RWPE2 (cell line): ENCODE measurements at regions not wholly inside any gene's neighbourhood (a gene's known extent, or its start where the extent isn't known, plus 50 kb on each side); places are given as distances from the start of the nearest gene placed in this dataset.

Experiments
- ATAC-seq: fragments of 200-7000 bp; cut with Tn5 transposase; 3 replicates; pipeline ENCODE4 v1.9.1; 2021; ENCODE audit warnings: low read depth
- DNase-seq: peaks from one replicate; pipeline ENCODE4 v3.0.0-alpha.2; 2020; ENCODE audit warnings: low spot score
- H3K27ac ChIP-seq: fragments of 450-650 bp; 2 replicates; pipeline ENCODE4 v1.5.1; 2017; ENCODE audit warnings: mild to moderate bottlenecking; ENCODE audit not compliant: poor library complexity, severe bottlenecking
- H3K27me3 ChIP-seq: fragments of 250-450 bp; sonication (Bioruptor Pico); 2 replicates; pipeline ENCODE4 v1.5.1; 2021; ENCODE audit warnings: mild to moderate bottlenecking, moderate library complexity; ENCODE audit not compliant: insufficient read depth, poor library complexity, severe bottlenecking
- H3K36me3 ChIP-seq: fragments of 250-450 bp; sonication (Bioruptor Pico); 2 replicates; pipeline ENCODE4 v1.5.1; 2020; ENCODE audit warnings: low read depth, mild to moderate bottlenecking, moderate library complexity
- H3K4me1 ChIP-seq: fragments of 250-450 bp; sonication (Bioruptor Pico); 2 replicates; pipeline ENCODE4 v1.5.1; 2021; ENCODE audit warnings: mild to moderate bottlenecking, moderate library complexity; ENCODE audit not compliant: insufficient read depth, poor library complexity, severe bottlenecking
- H3K4me3 ChIP-seq: fragments of 250-450 bp; sonication (Bioruptor Pico); 2 replicates; pipeline ENCODE4 v1.5.1; 2021; ENCODE audit warnings: mild to moderate bottlenecking, moderate library complexity; ENCODE audit not compliant: severe bottlenecking
- H3K9me3 ChIP-seq: fragments of 250-450 bp; sonication (Bioruptor Pico); 2 replicates; pipeline ENCODE4 v1.5.1; 2021; ENCODE audit warnings: mild to moderate bottlenecking, moderate library complexity; ENCODE audit not compliant: severe bottlenecking
- TF ChIP-seq, protein P1 (sequence below): fragments of 450-650 bp; IDR thresholded peaks from one replicate; pipeline ENCODE4 v1.5.1; 2017; ENCODE audit warnings: mild to moderate bottlenecking, moderate library complexity; ENCODE audit not compliant: poor library complexity, severe bottlenecking

DNA sequence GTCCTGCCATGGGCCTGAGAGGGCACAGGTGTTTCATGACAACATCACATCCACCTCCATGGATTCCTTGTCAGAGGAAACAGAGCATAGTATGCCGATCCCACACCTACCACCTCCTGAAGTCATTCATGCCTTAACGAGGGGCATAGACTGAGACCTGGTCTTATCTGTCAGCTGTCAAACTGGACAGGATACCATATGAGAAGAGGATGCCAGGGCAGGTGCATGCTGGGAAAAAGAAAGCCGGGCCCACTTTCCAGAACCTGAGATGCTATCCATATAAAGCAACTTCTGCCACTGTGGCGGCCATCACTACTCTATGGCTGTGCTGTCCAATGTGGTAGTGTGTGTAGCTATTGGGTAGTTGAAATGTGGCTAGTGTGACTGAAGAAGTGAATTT, 116.0 kb upstream of the SIX2 start:
- no peaks in the 10 kb centered on the region for H3K36me3 ChIP-seq
- TF ChIP-seq, protein P1, sequence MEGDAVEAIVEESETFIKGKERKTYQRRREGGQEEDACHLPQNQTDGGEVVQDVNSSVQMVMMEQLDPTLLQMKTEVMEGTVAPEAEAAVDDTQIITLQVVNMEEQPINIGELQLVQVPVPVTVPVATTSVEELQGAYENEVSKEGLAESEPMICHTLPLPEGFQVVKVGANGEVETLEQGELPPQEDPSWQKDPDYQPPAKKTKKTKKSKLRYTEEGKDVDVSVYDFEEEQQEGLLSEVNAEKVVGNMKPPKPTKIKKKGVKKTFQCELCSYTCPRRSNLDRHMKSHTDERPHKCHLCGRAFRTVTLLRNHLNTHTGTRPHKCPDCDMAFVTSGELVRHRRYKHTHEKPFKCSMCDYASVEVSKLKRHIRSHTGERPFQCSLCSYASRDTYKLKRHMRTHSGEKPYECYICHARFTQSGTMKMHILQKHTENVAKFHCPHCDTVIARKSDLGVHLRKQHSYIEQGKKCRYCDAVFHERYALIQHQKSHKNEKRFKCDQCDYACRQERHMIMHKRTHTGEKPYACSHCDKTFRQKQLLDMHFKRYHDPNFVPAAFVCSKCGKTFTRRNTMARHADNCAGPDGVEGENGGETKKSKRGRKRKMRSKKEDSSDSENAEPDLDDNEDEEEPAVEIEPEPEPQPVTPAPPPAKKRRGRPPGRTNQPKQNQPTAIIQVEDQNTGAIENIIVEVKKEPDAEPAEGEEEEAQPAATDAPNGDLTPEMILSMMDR: no peak
- no peaks in the 10 kb centered on the region for H3K9me3 ChIP-seq
- no peaks in the 10 kb centered on the region for H3K27me3 ChIP-seq
- peaks cover 10% of the 10 kb centered on the region for H3K4me1 ChIP-seq
- H3K27ac ChIP-seq: no peak overlapping the region
- ATAC-seq (no peak), DNase-seq (no peak)
- no peak overlapping the region for H3K4me3 ChIP-seq

DNA sequence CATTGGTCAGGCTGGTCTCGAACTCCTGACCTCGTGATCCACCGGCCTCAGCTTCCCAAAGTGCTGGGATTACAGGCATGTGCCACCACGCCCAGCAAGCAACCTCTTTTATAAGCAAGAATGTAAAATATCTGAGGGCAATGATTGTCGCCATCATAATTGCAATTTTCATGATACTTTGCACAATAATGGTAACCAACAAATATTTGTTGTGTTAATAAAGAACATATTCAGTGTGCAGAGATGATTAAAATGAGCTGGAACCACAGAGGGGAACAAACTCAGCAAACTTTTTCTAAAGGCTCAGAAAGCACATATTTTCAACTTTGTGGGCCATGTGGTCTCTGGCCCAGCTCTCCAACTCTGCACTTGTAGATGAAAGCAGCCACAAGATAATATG, 115.2 kb upstream of the SIX2 start:
- TF ChIP-seq, protein P1: no peak
- Histone ChIP-seq H3K36me3 (no peaks in the 10 kb centered on the region), H3K27me3 (no peaks in the 10 kb centered on the region), H3K4me3 (no peak overlapping the region), H3K27ac (no peak overlapping the region), H3K9me3 (no peaks in the 10 kb centered on the region), H3K4me1 (peaks cover 18% of the 10 kb centered on the region)
- ATAC-seq (no peak), DNase-seq (no peak)

DNA sequence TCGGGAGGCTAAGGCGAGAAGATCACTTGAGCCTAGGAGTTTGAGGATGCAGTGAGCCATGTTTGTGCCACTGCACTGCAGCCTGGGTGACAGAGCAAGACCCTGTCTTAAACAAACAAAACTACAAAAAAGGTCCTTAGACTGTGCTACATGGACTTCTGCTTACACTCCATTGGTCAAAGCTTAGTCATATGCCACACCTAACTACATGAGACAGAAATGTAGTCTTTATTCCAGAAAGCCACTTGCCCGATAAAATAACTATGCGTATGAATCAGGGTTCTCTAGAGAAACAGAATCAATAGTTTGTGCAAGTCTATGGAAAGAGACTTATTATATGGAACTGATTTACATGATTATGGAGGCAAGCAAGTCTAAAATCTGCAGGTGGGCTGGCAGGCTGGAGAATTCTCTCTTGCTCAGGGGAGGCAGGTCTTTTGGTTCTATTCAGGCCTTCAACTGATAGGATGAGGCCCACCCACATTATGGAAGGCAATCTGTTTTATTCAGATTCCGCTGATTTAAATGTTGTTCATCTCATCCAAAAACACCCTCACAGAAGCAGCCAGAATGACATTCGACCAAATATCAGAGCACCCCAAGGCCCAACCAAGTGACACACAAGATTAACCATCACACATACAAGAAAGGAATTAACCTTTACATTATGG, 114.4 kb upstream of the SIX2 start:
- H3K4me3 ChIP-seq: no peak overlapping the region
- H3K27me3 ChIP-seq: no peaks in the 10 kb centered on the region
- H3K4me1 ChIP-seq: peaks cover 20% of the 10 kb centered on the region
- DNase-seq (no peak), ATAC-seq (no peak)
- no peaks in the 10 kb centered on the region for H3K9me3 ChIP-seq
- no peaks in the 10 kb centered on the region for H3K36me3 ChIP-seq
- H3K27ac ChIP-seq: no peak overlapping the region
- TF ChIP-seq, protein P1: no peak

DNA sequence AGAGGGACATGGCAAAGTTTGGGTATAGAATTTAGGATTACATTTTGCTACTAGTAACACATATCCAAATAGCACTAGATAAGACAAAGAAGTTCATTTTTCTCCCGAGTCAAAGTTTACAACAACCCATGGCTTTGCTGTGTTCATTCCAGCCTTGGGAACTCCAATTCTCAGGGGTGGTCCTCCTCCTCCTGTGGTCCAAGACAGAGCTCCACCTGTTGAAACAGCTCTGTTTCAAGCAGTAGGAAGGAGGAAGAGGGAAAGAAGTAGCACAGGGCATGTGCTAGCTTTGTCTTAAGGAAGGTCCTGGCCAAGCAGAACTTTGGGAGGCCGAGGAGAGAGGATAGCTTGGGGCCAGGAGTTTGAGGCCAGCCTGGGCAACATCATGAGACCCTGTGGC, 113.8 kb upstream of the SIX2 start:
- H3K27ac ChIP-seq: no peak overlapping the region
- no peaks in the 10 kb centered on the region for H3K36me3 ChIP-seq
- ATAC-seq (no peak), DNase-seq (no peak)
- H3K4me1 ChIP-seq: peaks cover 20% of the 10 kb centered on the region
- no peak overlapping the region for H3K4me3 ChIP-seq
- TF ChIP-seq, protein P1: no peak
- no peaks in the 10 kb centered on the region for H3K27me3 ChIP-seq
- no peaks in the 10 kb centered on the region for H3K9me3 ChIP-seq

DNA sequence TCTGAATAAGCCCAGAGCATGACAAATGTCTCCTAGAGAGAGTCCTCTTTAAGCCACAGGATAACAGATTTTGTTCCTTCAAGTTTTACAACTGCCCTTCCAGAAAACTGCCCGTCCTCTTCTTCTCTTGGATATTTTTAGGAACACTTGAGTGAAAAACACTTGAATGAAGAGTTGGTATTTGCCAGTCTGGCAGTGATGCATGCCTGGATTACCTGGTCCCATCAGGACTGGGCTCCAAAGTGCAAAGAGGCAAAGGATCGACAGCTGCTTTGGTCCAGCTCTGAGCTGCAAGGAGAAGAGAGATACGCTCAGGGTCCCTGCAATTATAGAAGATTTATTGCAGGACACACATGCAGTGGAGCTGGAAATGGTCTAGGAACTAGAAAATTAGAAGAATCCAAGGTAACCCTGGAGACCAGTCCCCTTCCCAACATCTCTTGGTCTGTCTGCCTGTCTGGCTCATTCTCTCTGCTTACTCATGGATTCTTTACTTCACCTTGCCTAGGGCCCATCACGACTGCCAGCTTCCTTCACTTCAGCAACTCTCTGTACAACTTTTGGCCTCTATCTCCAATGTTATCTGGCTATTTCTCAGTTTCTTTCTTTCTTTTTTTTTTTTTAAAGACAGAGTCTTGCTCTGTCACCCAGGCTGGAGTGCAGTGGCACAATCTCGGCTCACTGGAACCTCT, 112.1 kb upstream of the SIX2 start:
- TF ChIP-seq, protein P1: no peak
- Histone ChIP-seq H3K4me1 (peaks cover 20% of the 10 kb centered on the region), H3K36me3 (no peaks in the 10 kb centered on the region), H3K4me3 (no peak overlapping the region), H3K27ac (no peak overlapping the region), H3K9me3 (no peaks in the 10 kb centered on the region), H3K27me3 (no peaks in the 10 kb centered on the region)
- no peak for DNase-seq
- no peak for ATAC-seq
